Activated CD8-positive, alpha-beta memory T cell treated with anti-CD3 and anti-CD28 coated beads for 48 hours (primary cell): ENCODE measurements at regions not wholly inside any gene's neighbourhood (a gene's known extent, or its start where the extent isn't known, plus 50 kb on each side); places are given as distances from the start of the nearest gene placed in this dataset.

Experiments
- DNase-seq, 3 experiments: peaks; one replicate each; pipeline ENCODE4 v3.0.0-alpha.2; 2020; ENCODE audit warnings: low read depth in 2 of 3, low spot score in 2 of 3

GRCh38 chr9:38164659-38165221 is 95.7 kb upstream of the SHB start:
- DNase-seq, result no peak

- no peak for DNase-seq
Observed at GRCh38 chr9:38163518-38163917, 94.5 kb upstream of the SHB start.

- no peak for DNase-seq
Observed at GRCh38 chr9:38162332-38163211, 93.5 kb upstream of the SHB start.

GRCh38 chr9:38160613-38161215 is 91.7 kb upstream of the SHB start:
- DNase-seq, result peak; percentile 13 to 60 (median 33)

- no peak for DNase-seq
Observed at GRCh38 chr9:38159599-38159998, 90.6 kb upstream of the SHB start.

GRCh38 chr9:38158628-38159027 is 89.6 kb upstream of the SHB start:
- no peak for DNase-seq

- no peak for DNase-seq
Observed at GRCh38 chr9:38157711-38158110, 88.7 kb upstream of the SHB start.

GRCh38 chr9:38154501-38155421 is 85.7 kb upstream of the SHB start:
- no peak for DNase-seq

GRCh38 chr9:38153910-38154291 is 84.9 kb upstream of the SHB start:
- DNase-seq, result no peak

- DNase-seq, result no peak
Observed at GRCh38 chr9:38153152-38153909, 84.3 kb upstream of the SHB start.

GRCh38 chr9:38149647-38150046 is 80.6 kb upstream of the SHB start:
- no peak for DNase-seq

GRCh38 chr9:38146844-38147243 is 77.8 kb upstream of the SHB start:
- DNase-seq, result no peak

GRCh38 chr9:38145526-38146053 is 76.6 kb upstream of the SHB start:
- DNase-seq, result no peak

- no peak for DNase-seq
Observed at GRCh38 chr9:38144421-38144820, 75.4 kb upstream of the SHB start.

GRCh38 chr9:38141746-38142591 is 72.9 kb upstream of the SHB start:
- DNase-seq, result no peak

GRCh38 chr9:38138276-38138675 is 69.2 kb upstream of the SHB start:
- DNase-seq, result no peak

- DNase-seq, result no peak
Observed at GRCh38 chr9:38137342-38137741, 68.3 kb upstream of the SHB start.

- DNase-seq, result no peak
Observed at GRCh38 chr9:38136386-38136785, 67.4 kb upstream of the SHB start.

- no peak for DNase-seq
Observed at GRCh38 chr9:38134611-38135237, 65.7 kb upstream of the SHB start.
